Left ventricle myocardium inferior (tissue), 1 donor: ENCODE measurements at regions not wholly inside any gene's neighbourhood (a gene's known extent, or its start where the extent isn't known, plus 50 kb on each side); places are given as distances from the start of the nearest gene placed in this dataset.

Source experiments
- DNase-seq: peaks from one replicate; pipeline ENCODE4 v3.0.0-alpha.2; 2020
- H3K27ac ChIP-seq: fragments of 200-600 bp; replicated peaks from 2 replicates; pipeline ENCODE4 v1.8.0; 2021
- H3K27me3 ChIP-seq: fragments of 200-600 bp; 2 replicates; pipeline ENCODE4 v1.8.0; 2021; ENCODE audit warnings: low read depth
- H3K36me3 ChIP-seq: fragments of 200-600 bp; 2 replicates; pipeline ENCODE4 v1.8.0; 2021
- H3K4me1 ChIP-seq: fragments of 200-600 bp; 2 replicates; pipeline ENCODE4 v1.8.0; 2021
- H3K4me3 ChIP-seq: fragments of 200-600 bp; 2 replicates; pipeline ENCODE4 v1.8.0; 2021; ENCODE audit warnings: mild to moderate bottlenecking, moderate library complexity
- H3K9me3 ChIP-seq: fragments of 200-600 bp; replicated peaks from 2 replicates; pipeline ENCODE4 v1.8.0; 2021
- CTCF ChIP-seq: fragments of 200-600 bp; IDR thresholded peaks from 2 replicates; pipeline ENCODE4 v1.8.0; 2021; ENCODE audit warnings: antibody characterized with exemption, mild to moderate bottlenecking, borderline replicate concordance
- intact Hi-C: fragments of 100-400 bp; cut with micrococcal nuclease; formaldehyde crosslinking; loops from one replicate; pipeline ENCODE4 v1.11.0; 2022
- donor health status: DM: no; HTN: yes; CAD: no; lungs with severe emphysema.

GRCh38 chr18:61237529-61237928 lies 95.7 kb upstream of the CDH20 start:
- Histone ChIP-seq H3K4me1 (no peaks in the 10 kb centered on the region), H3K27ac (no peak overlapping the region), H3K9me3 (peaks cover 6% of the 10 kb centered on the region), H3K36me3 (no peaks in the 10 kb centered on the region), H3K27me3 (no peaks in the 10 kb centered on the region), H3K4me3 (no peak overlapping the region)
- no peak for TF ChIP-seq CTCF
- no peak for DNase-seq
- intact Hi-C loops = no loop called here

- no peak overlapping the region for H3K27ac ChIP-seq
- no peak overlapping the region for H3K4me3 ChIP-seq
- DNase-seq = no peak
- peaks cover 6% of the 10 kb centered on the region for H3K9me3 ChIP-seq
- no peaks in the 10 kb centered on the region for H3K4me1 ChIP-seq
- no peaks in the 10 kb centered on the region for H3K27me3 ChIP-seq
- TF ChIP-seq CTCF = no peak
- intact Hi-C loops = no loop called here
- no peaks in the 10 kb centered on the region for H3K36me3 ChIP-seq
These were observed 94.2 kb upstream of the CDH20 start for GRCh38 chr18:61239051-61239450.

GRCh38 chr18:61241260-61241853 lies 91.9 kb upstream of the CDH20 start:
- Histone ChIP-seq H3K4me3 (no peak overlapping the region), H3K27me3 (no peaks in the 10 kb centered on the region), H3K27ac (no peak overlapping the region), H3K36me3 (no peaks in the 10 kb centered on the region), H3K4me1 (no peaks in the 10 kb centered on the region), H3K9me3 (peaks cover 6% of the 10 kb centered on the region)
- intact Hi-C loops = no loop called here
- no peak for DNase-seq
- TF ChIP-seq CTCF = no peak

GRCh38 chr18:61244632-61245031 lies 88.6 kb upstream of the CDH20 start:
- no peaks in the 10 kb centered on the region for H3K36me3 ChIP-seq
- no peak overlapping the region for H3K4me3 ChIP-seq

GRCh38 chr18:61245276-61245675 lies 88.0 kb upstream of the CDH20 start:
- Histone ChIP-seq H3K9me3 (no peaks in the 10 kb centered on the region), H3K4me1 (no peaks in the 10 kb centered on the region), H3K4me3 (no peak overlapping the region), H3K27ac (no peak overlapping the region), H3K27me3 (no peaks in the 10 kb centered on the region), H3K36me3 (no peaks in the 10 kb centered on the region)
- no peak for TF ChIP-seq CTCF
- intact Hi-C loops = no loop called here
- DNase-seq = no peak

More at GRCh38 chr18:61244632-61245031, 88.6 kb upstream of the CDH20 start:
- Histone ChIP-seq H3K27ac (no peak overlapping the region), H3K4me1 (no peaks in the 10 kb centered on the region), H3K27me3 (no peaks in the 10 kb centered on the region), H3K9me3 (no peaks in the 10 kb centered on the region)
- no peak for DNase-seq
- intact Hi-C loops = no loop called here
- no peak for TF ChIP-seq CTCF

GRCh38 chr18:61248589-61248988 lies 84.6 kb upstream of the CDH20 start:
- Histone ChIP-seq H3K9me3 (no peaks in the 10 kb centered on the region), H3K4me1 (no peaks in the 10 kb centered on the region), H3K27ac (no peak overlapping the region), H3K27me3 (no peaks in the 10 kb centered on the region), H3K36me3 (no peaks in the 10 kb centered on the region), H3K4me3 (no peak overlapping the region)
- intact Hi-C loops = no loop called here
- no peak for DNase-seq
- no peak for TF ChIP-seq CTCF
